ENCODE measurements at regions not wholly inside any gene's neighbourhood (a gene's known extent, or its start where the extent isn't known, plus 50 kb on each side); places are given as distances from the start of the nearest gene placed in this dataset.

DNA sequence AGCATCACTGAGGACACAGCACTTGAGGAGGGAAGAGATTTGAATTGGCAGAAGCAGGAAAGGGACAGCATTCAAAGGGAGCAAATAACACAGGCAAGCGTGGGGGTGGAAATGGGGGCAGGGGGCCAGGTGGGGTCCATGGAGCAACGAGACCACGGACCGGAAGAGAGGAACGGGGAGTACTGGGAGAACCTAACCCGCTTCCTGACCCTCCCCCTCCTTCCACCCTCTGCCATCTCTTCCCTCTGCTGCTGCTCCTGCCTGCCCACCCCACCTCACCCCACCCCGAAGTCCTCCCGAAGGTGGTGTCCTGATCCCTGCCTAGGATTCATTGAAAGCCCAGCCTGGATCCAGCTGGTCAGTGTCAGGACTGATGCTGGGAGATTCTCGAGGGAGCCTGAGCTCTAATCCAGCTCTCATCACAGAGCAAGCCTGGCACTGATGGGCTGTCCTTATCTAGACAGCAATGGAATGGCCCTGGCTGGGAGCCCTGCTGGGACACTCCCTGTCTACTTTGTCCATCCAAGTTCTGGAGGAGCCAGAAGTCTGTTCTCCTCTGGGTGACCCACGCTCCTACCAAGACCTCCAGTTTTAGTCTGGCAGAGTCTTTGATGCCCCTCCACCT lies 105.0 kb downstream of the TRIM29 start:
- no peak for DNase-seq (ENCODE audit: low spot score)

DNA sequence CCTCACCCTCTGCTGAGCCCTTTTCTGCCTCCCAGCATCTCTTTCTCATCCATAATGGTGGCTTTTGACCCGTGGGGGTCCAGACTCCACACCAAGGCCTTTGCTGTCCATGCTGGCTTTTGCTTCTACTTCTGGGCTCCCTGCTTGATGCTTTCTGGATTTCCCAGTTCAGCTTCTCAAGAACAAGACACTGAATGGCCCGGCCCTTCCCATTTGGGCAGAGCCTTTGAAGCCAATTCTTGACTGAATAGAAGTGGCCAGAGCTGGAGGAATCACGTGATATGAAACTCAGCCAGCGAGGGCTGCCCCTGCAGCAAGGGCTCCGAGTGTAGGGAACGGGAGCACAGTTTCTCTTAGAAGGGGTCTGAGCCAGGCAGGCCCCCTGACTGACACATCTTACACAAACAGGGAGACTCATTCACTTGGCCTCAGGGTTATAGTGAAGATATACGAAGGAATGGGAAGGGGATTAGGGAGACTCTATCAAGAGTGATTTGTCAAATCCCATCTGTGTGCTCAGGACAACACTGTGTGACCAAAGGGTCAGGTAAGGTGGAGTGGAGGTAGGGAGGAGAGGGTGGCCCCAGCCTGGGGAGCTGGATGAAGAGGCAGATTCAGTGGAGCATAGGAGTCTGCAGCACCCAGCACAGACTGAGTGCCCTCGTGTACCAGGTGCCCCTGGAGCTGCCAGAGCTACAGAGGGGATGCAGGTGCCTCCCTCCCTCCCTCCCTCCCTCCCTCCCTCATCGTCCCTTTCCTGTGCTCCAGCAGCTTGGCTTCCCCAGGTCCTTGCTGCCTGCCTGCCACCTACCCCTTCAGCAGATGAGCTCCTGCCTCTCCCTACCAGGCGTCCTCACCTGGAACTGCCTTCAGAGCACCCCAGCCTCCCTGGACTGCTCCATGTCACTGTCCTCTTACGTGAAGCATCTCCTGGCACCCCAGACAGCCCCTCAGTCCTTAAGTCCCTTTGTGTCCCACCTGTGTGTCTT lies 106.0 kb downstream of the TRIM29 start:
- DNase-seq (ENCODE audit: low spot score): no peak

GRCh38 chr11:120031156-120031555 lies 106.8 kb downstream of the TRIM29 start:
- no peak for DNase-seq (ENCODE audit: low spot score)

DNA sequence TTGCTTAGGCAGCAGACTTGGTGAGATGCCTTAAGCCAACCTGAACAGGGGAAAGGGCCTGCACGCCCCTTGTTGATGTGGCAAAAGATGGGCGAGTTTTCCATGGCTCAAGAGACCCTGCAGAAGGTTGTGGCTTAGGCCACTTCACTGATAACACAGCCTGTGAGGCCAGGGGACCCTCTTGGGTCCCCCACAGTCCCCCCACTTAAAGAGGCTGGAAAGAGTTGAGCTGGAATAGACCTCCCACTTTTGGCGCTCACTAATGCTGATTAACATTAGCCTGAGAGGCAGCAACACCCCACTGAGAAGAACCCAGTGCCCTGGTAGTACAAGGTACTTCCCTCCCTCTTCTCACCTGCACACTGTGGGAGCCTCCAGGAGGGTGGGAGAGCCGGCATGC lies 107.5 kb downstream of the TRIM29 start:
- DNase-seq (ENCODE audit: low spot score): no peak

- no peak for DNase-seq (ENCODE audit: low spot score)
Observed at GRCh38 chr11:120029321-120029720, 108.6 kb downstream of the TRIM29 start.

- DNase-seq (ENCODE audit: low spot score): no peak
Observed at GRCh38 chr11:120028897-120029258, 109.0 kb downstream of the TRIM29 start.

GRCh38 chr11:120028181-120028896 lies 109.6 kb downstream of the TRIM29 start:
- no peak for DNase-seq (ENCODE audit: low spot score)

- no peak for DNase-seq (ENCODE audit: low spot score)
Observed at GRCh38 chr11:120027546-120028180, 110.2 kb downstream of the TRIM29 start.

GRCh38 chr11:120025606-120026335 lies 112.1 kb downstream of the TRIM29 start:
- no peak for DNase-seq (ENCODE audit: low spot score)

DNA sequence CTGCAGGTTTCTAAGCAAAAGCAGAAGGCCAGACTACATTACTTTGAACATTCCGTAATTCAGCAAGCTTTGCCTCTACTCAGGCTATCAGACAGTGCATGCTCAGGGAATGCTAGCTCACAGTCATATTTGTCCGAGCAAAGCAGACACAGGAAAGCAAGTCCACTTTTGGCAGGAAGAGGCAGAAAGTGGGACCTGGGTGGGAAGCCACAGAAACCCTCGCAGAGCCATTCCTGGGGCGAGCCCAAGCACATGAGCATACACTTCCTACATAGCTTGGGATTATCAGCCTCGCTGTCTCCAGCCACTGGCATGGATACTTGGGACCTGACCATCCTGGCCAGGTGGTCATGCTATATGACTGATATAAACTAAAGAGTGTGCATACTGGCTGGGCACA lies 113.3 kb downstream of the TRIM29 start:
- no peak for DNase-seq (ENCODE audit: low spot score)

GRCh38 chr11:120024046-120024445 lies 113.9 kb downstream of the TRIM29 start:
- no peak for DNase-seq (ENCODE audit: low spot score)

- no peak for DNase-seq (ENCODE audit: low spot score)
Observed at GRCh38 chr11:120023551-120023950, 114.4 kb downstream of the TRIM29 start.

GRCh38 chr11:120023120-120023519 lies 114.8 kb downstream of the TRIM29 start:
- DNase-seq (ENCODE audit: low spot score): no peak

- no peak for DNase-seq (ENCODE audit: low spot score)
Observed at GRCh38 chr11:120022617-120023016, 115.3 kb downstream of the TRIM29 start.

GRCh38 chr11:120021978-120022377 lies 115.9 kb downstream of the TRIM29 start:
- DNase-seq (ENCODE audit: low spot score): no peak

DNA sequence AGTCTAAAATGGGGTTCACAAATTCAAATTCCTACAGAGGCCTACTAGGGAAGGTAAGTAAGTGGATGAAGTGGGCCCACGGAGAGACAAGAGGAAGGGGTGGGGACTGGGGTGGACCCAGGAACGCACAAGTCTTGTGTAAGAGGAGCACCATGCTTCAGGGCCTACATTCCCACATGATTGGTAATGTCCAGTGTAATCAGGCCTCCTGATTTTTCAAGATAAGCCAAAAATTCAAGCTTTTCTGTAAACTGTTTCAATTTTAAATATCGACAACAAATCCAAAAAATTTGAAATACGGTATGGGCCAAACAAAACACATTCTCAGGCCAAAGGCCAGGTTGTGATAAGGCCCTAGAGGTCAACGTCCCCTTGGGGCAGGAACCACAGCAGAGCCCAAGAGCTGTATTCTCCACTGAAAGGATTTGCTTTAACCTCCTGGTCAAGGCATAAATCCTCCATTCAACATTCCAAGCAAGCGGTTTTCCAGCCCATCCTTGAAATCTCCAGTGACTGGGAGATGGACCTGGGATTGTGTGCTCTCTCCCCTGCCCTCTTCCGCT lies 116.4 kb downstream of the TRIM29 start:
- DNase-seq (ENCODE audit: low spot score): no peak

- no peak for DNase-seq (ENCODE audit: low spot score)
Observed at GRCh38 chr11:120020981-120021380, 116.9 kb downstream of the TRIM29 start.

DNA sequence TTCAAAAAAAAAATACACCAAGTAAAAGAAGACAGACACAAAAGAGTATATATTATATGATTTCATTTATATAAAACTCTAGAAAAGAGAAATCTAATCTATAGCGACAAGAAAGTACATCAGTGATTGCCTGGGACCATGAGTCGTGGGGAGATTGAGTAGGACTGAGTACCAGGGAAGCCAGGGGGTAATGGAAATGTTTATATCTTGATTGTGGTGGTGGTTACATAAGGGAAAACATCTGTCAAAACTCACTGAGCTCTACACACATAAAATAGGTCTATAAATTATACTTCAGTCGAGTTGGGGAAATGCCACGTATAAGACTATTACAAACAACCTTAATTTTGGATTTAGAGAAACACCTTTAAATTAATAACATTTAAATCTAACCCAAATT lies 117.4 kb downstream of the TRIM29 start:
- DNase-seq (ENCODE audit: low spot score): no peak

- no peak for DNase-seq (ENCODE audit: low spot score)
Observed at GRCh38 chr11:120019191-120019590, 118.7 kb downstream of the TRIM29 start.

- peak; percentile 22 for DNase-seq (ENCODE audit: low spot score)
Observed at GRCh38 chr11:120017582-120018150, 120.2 kb downstream of the TRIM29 start.

Measured in SK-N-DZ (cell line).